HG03103 (cell line): ENCODE measurements at regions not wholly inside any gene's neighbourhood (a gene's known extent, or its start where the extent isn't known, plus 50 kb on each side); places are given as distances from the start of the nearest gene placed in this dataset.
"Not testable (repeated sequence)": the region's sequence is repeated elsewhere in the genome, so short reads cannot be mapped to it uniquely, and the experiment has no call there.

Experiments used
- ATAC-seq: cut with Tn5 transposase; IDR thresholded peaks from one replicate; pipeline ENCODE4 v1.9.1; 2021; ENCODE audit warnings: low read depth; ENCODE audit not compliant: unreplicated experiment

- ATAC-seq, result no peak
These were observed 59.2 kb downstream of the IL12A start for GRCh38 chr3:160047876-160048275.

DNA sequence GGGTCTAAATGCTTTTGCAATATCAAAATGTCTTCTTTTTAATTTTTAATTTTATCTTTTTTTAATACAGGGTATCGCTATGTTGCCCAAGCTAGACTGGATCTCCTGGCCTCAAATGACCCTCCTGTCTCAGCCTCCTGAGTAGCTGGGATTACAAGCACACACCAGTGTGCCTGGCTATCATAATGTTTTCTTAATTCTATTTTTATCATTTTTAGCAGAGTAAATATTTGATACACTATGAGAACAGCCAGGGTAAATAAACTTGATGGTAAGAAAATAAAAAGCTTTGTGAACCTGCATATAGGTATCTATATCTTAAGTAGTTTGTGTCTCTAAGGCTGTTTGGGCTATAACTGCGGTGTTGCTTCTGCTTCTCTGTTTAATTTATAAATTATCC is 60.4 kb downstream of the IL12A start:
- no peak for ATAC-seq

DNA sequence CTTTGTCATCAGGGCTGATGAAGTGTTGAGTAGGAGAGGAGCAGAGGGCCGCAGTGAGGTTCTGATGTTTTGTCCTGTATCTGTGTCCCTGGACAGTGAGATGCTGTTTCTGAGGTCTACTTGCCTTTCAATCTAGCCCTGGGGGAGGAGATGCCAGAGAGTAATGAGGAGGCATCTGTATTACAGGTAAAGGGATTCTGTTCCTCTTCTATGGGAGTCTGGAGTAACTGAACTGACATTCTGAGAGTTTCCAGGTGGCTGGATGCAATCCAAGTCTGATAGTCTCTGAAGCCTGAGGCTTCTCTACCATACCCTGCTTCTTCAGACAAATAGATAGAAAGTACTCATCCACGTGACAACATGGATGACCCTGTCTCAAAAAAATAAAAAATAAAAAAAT is 60.9 kb downstream of the IL12A start:
- ATAC-seq, result no peak

- ATAC-seq, result no peak
These were observed 61.4 kb downstream of the IL12A start for GRCh38 chr3:160049988-160050387.

GRCh38 chr3:160052385-160053047 is 63.9 kb downstream of the IL12A start:
- no peak for ATAC-seq

GRCh38 chr3:160053048-160053391 is 64.4 kb downstream of the IL12A start:
- no peak for ATAC-seq

GRCh38 chr3:160054862-160055261 is 66.2 kb downstream of the IL12A start:
- ATAC-seq, result not testable (repeated sequence)

GRCh38 chr3:160055659-160056058 is 67.0 kb downstream of the IL12A start:
- no peak for ATAC-seq

GRCh38 chr3:160057331-160057730 is 68.7 kb downstream of the IL12A start:
- no peak for ATAC-seq

DNA sequence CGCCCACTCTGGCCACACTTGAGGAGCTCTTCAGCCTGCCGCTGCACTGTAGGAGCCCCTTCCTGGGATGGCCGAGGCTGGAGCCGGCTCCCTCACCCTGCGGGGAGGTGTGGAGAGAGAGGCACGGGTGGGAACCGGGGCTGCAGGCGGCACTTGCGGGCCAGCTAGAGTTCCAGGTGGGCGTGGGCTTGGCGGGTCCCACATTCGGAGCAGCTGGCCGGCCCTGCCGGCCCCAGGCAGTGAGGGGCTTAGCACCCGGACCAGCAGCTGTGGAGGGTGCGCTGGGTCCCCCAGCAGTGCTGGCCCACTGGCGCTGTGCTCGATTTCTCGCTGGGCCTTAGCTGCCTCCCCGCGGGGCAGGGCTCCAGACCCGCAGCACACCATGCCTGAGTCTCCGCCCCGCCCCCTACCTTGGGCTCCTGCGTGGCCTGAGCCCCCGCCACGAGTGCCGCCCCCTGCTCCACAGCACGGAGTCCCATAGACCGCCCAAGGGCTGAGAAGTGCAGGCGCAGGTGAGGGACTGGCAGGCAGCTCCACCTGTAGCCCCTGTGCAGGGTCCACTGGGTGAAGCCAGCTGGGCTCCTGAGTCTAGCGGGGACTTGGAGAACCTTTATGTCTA is 71.9 kb downstream of the IL12A start:
- no peak for ATAC-seq

DNA sequence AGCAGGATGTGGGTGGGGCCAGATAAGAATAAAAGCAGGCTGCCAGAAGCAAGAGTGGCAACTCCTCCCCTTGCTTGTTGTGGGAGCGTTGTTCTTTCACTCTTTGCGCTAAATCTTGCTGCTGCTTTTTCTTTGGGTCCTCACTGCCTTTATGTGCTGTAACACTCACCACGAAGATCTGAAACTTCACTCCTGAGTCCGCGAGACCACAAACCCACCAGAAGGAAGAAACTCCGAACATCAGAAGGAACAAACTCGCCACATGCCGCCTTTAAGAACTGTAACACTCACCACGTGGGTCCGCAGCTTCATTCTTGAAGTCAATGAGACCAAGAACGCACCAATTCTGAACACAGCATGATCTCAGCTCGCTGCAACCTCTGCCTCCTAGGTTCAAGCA is 72.9 kb downstream of the IL12A start:
- ATAC-seq, result no peak

DNA sequence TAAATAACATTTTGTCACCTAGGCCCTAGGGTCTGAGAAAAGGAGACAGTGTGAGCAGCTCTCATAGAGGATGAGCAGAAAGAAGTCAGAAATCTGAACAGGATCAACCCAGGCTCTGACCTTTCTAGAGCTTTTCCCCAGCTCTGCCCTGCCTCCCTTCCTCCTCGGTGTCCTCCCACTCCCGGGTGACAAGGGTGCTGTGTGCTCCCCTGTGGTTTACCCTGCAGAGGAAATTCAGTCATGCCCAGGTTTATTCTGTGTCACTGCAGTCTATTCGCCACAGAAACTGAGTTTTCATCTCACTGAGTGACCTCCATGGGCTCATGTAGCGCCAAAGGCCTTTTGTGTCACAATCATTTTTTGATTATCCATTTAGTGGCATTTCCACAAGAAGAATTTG is 76.6 kb downstream of the IL12A start:
- no peak for ATAC-seq

DNA sequence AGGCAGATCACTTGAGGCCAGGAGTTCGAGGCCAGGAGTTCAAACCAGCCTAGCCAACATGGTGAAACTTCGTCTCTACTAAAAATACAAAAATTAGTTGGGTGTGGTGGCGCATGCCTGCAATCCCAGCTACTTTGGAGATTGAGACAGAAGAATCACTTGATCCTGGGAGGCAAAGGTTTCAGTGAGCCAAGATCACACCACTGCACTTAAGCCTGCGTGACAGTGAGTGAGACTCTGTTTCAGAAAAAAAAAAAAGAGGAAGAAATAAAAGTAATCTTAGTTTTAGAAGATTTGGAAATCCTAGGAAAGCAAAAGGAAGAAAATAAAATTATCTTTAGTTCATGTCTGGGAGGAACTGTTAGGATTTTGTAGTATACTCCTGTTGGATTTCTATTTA is 77.2 kb downstream of the IL12A start:
- no peak for ATAC-seq

DNA sequence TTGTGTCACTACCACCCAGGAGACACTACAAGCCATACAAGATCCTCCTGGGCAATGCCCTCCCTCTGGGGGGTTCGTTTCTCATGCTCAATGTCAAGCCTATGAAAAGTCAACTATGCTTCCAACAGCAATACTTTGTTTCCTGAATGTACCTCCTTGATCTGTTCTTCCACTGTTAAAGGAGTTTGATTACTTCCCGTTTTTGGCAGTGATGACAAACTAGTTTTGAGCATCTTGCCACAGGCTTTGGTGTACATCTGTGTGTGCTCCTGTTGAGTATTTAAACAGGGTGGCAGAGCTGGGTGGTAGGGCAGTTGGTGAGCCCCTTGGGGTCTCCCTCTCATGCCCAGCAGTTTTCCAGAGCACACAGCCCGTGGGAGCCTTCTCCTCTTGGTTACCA is 81.4 kb downstream of the IL12A start:
- no peak for ATAC-seq

DNA sequence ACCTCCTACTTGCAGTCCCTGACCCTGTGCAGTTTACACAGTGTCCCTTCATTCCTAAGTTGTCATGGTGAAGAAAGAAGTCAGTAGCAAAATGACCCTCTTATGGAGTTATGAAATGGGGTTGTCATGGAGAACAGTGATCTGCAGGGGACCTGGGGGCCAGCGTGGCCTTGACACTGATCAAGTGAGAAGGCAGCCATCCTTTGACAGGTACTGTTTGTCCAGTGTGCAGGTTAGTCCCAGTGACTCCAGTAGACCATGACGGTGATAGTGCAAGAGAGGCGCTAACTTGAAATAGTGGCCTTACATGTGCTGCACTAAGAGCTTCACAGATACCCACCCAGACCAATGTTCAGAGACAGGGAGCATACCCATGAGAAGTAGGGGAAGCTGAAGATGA is 87.9 kb downstream of the IL12A start:
- no peak for ATAC-seq

DNA sequence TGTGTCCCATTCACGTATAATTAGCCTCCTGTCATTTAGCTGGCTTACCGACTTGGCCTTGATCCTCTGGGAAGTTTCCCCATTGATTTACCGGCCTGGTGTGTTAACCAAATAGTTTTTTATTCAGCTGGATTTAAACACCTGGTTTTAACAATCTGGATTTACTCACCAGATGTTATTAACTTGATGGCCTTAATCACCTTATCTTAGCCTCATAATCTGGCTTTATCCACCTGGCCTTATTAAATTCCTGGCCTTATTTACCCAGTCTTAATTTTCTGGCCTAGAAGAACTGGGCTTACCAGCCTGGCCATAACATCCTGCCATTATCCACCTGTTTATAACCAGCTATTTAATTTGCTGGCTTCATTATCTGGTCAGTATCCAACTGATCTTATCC is 89.9 kb downstream of the IL12A start:
- ATAC-seq, result no peak

GRCh38 chr3:160081958-160082533 is 93.4 kb downstream of the IL12A start:
- no peak for ATAC-seq

GRCh38 chr3:160084998-160085397 is 96.4 kb downstream of the IL12A start:
- ATAC-seq, result no peak

DNA sequence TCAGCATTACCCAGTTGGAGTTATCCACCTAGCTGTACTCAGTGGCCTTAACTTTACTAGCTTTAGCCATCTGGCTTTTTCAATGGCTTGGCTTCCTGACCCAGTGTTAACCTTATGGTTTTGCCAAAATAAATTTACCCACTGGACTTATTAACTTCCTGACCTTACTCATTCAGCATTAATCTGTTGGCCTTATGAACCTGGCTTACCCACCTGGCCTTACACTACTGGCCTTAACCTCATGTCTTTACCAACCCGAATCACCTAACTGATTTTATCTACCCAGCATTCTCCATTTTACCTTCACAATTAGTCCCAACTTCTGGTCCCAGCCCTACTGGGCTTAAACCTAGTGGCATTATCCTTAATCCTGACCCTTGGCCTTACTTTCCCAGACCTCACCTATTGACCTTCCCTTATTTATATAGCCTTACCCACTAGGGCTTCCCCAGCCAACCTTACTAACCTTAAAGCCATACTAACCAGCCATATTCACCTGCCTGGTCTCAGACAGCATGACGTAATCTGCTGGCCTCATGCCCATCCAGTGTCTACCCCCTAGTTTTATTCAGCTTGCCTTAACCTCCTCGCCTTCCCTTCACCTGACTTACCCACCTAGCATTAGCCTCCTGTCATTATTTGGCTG is 100.0 kb downstream of the IL12A start:
- no peak for ATAC-seq

GRCh38 chr3:160090653-160091052 is 102.0 kb downstream of the IL12A start:
- ATAC-seq, result no peak

GRCh38 chr3:160091441-160091840 is 102.8 kb downstream of the IL12A start:
- ATAC-seq, result no peak

DNA sequence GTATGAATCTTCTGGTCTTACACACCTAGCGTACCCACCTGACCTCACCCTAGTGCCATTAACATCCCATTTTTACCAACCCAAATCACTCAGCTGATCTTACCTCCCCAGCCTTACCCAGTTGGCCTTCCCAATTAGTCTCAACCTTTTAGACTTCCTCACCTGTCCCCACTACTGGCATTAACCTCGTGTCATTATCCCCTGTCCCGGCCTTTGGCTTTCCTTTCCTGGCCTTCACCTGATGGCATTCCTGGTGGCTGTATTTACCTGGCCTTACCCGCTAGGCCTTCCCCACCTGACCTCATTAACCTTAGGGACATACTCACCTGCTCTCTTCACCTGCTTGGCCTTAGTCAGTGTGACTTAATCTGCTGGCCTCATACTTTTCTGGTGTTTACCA is 104.1 kb downstream of the IL12A start:
- no peak for ATAC-seq
